ENCODE measurements at regions not wholly inside any gene's neighbourhood (a gene's known extent, or its start where the extent isn't known, plus 50 kb on each side); places are given as distances from the start of the nearest gene placed in this dataset.

- TF ChIP-seq CTCF (IDR thresholded peaks at IDR 0.05) (no peak), POLR2A (IDR thresholded peaks at IDR 0.05) (no peak)
Measured at GRCh38 chr2:66264354-66264753, 170.6 kb upstream of the MEIS1 start.

All from gastroesophageal sphincter (tissue), 3 donors.